ENCODE measurements at regions not wholly inside any gene's neighbourhood (a gene's known extent, or its start where the extent isn't known, plus 50 kb on each side); places are given as distances from the start of the nearest gene placed in this dataset.

GRCh38 chr13:78376033-78376432, 227.3 kb downstream of the POU4F1 start:
- no peak for TF ChIP-seq EZH2phosphoT487 (IDR thresholded peaks at IDR 0.05; ENCODE audit: unreplicated experiment)
- TF ChIP-seq REST (IDR thresholded peaks at IDR 0.05; ENCODE audit: unreplicated experiment): no peak
- no peak for TF ChIP-seq CTCF (conservative IDR thresholded peaks at IDR 0.05; ENCODE audit: low read depth in 2 of 2)
- TF ChIP-seq JUNB (IDR thresholded peaks at IDR 0.05; ENCODE audit: unreplicated experiment): no peak
- no peak for TF ChIP-seq POLR2AphosphoS5 (IDR thresholded peaks at IDR 0.05; ENCODE audit: low read depth)
- no peak for TF ChIP-seq EZH2 (IDR thresholded peaks at IDR 0.05; ENCODE audit: low read depth, unreplicated experiment)
- no peak for TF ChIP-seq STAT1 (IDR thresholded peaks at IDR 0.05; ENCODE audit: unreplicated experiment)
- TF ChIP-seq ZNF114 (CRISPR knock-in tag; IDR thresholded peaks at IDR 0.05): no peak
- TF ChIP-seq NANOG (IDR thresholded peaks at IDR 0.05; ENCODE audit: borderline replicate concordance): no peak

All from GM23338 (cell line).